GM12892 (cell line): ENCODE measurements at regions not wholly inside any gene's neighbourhood (a gene's known extent, or its start where the extent isn't known, plus 50 kb on each side); places are given as distances from the start of the nearest gene placed in this dataset.

Source experiments
- POLR2A ChIP-seq: IDR thresholded peaks from 2 replicates; pipeline ENCODE4 v1.6.1; 2011; ENCODE audit warnings: low read depth, low read length, control low read depth
- TAF1 ChIP-seq: IDR thresholded peaks from 2 replicates; pipeline ENCODE4 v1.6.1; 2011; ENCODE audit warnings: low read depth, mild to moderate bottlenecking, control low read depth, low read length, borderline replicate concordance

DNA sequence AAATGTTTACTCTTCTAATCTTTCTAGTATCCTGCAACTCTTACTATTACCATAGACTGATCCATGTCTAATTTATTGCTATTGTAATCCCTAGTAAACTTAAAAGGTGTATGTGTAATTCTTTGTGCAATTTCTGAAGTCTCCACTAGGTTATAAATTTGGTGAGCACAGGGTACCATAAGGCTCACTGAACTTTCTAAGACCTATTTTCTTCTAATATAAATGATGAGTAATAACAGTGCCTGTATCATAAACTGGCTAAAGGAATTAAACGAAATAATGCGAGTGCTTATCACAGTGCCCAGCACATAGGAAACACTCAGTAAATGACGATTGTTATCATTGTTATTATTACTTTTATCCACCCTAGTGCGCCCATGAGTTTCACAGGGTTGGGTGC lies 119.1 kb downstream of the KLF12 start:
- no peak for TF ChIP-seq POLR2A
- TF ChIP-seq TAF1 = no peak
